NOMO-1 (cell line): ENCODE measurements at regions not wholly inside any gene's neighbourhood (a gene's known extent, or its start where the extent isn't known, plus 50 kb on each side); places are given as distances from the start of the nearest gene placed in this dataset.

ENCODE experiments used
- DNase-seq, 2 experiments: peaks; one replicate each; lab custom pipeline; 2025; ENCODE audit not compliant: unreplicated experiment in 2 of 2; lab: John Stamatoyannopoulos, UW

- no peak for DNase-seq
Measured at GRCh38 chr3:154590675-154591384, 160.8 kb upstream of the GPR149 start.

- no peak for DNase-seq
Measured at GRCh38 chr3:154588831-154589230, 158.8 kb upstream of the GPR149 start.

DNA sequence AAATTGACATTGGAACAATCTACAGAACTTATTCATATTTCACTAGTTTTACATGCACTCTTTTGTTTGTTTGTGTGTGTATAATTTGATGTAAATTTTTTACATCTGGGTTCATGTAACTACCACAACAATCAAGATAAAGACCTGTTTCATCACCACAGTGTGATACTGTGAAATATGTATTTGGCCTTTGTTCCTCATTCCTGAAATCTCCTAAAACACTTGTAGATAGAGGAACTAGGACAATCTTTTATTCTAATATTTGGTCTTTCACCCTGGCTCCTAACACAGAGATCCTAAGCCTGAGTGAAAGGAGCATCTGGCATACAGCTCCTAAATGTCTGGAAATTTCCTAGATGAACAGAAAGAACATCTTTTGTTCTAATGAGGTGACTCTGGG is 155.0 kb upstream of the GPR149 start:
- peak; percentile 19 to 56 for DNase-seq

GRCh38 chr3:154584041-154584440 is 154.1 kb upstream of the GPR149 start:
- no peak for DNase-seq

- DNase-seq, result no peak
Measured at GRCh38 chr3:154583086-154583634, 153.2 kb upstream of the GPR149 start.

GRCh38 chr3:154582501-154582900 is 152.5 kb upstream of the GPR149 start:
- no peak for DNase-seq

- DNase-seq, result no peak
Measured at GRCh38 chr3:154571553-154572226, 141.7 kb upstream of the GPR149 start.

DNA sequence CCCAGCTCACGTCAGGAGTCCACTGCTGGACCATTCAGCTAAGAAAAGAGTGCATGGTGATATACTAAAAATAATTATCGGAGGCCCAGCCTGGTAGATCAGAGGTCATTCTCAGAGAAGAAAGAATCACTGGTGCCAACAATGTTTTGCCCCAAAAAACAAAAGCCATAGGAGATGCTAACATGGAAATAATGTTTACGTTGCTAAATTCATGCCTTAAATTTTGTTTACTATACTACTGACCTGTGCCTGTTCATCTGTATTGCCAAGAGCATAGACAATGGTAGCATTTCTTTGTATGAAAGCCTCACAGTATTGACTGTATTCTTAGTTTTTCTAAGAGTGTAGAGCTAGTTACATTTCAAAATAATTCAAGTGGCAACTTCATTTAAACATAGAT is 138.1 kb upstream of the GPR149 start:
- no peak for DNase-seq

DNA sequence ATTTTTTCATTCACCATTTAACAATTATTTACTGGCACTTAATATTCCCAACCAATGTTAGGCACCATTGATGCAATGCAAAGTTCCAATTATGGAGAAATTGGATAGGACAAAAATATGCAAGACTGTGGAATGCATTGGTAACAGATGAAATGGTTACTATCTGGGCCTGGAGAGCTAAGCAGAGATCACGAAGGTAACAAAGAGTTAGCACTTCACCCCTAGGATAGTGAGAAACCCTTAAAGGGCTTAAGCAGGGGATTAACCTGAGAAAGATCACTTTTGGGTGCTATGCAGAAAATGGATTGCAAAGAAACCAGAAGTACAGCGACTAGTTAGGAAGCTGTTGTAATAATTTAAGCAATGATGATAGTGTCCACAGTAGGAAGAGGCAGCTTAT is 129.6 kb upstream of the GPR149 start:
- DNase-seq, result no peak

DNA sequence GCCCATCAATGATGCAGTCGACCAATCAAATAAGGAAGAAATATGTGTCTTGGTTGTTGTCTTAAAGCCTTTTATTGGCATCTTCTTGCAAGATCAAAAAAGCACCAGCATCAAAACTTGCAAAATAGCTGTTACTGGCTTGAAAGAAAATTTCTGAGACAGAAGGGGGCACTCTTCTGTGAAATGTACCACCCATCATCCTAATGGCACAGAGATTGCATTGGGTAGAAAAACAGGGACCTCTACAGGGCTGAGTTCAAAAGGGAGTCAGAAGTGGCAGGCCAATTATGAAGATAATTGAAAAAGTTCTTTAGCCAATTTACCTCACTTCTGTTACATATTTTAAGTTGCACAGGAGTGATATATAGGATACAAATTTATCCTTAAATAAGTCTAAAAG is 122.3 kb upstream of the GPR149 start:
- no peak for DNase-seq

DNA sequence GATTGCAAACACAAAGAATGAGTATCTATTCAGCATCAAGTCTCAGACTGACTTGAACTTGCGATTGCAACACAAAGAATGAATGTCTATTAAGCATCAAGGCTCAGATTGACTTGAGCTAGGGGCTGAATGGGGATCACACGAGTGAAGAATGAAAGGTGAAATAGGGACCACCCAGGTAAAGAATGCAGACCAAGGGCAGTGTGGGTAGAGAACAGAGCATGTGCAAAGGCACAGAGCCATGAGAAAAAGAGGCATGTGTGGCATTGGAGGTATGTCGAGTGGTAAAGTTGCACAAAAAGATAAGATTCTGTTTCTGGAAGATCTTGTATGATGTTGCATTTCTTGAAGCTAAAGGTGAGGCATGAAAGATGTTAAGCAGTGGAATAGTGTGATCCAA is 119.4 kb upstream of the GPR149 start:
- no peak for DNase-seq

GRCh38 chr3:154548341-154548740 is 118.4 kb upstream of the GPR149 start:
- DNase-seq, result no peak

DNA sequence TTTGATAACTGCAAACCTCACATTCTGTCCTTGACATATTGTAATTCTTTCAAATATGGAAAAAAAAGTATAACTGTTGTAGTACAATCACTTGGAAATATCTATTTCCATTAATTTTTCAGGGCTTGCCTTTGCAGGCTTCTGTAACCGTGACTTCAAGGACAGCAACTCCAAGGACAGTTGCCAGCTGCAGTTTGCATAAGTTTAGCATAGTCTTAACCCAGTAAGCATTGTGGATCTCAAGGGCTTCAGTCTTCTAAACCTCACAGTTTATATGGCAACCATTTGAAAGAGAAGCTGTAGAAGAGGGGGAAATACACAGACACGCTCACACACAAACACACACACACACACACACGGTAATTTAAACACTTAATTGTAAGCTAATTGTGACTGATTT is 112.8 kb upstream of the GPR149 start:
- DNase-seq, result no peak

DNA sequence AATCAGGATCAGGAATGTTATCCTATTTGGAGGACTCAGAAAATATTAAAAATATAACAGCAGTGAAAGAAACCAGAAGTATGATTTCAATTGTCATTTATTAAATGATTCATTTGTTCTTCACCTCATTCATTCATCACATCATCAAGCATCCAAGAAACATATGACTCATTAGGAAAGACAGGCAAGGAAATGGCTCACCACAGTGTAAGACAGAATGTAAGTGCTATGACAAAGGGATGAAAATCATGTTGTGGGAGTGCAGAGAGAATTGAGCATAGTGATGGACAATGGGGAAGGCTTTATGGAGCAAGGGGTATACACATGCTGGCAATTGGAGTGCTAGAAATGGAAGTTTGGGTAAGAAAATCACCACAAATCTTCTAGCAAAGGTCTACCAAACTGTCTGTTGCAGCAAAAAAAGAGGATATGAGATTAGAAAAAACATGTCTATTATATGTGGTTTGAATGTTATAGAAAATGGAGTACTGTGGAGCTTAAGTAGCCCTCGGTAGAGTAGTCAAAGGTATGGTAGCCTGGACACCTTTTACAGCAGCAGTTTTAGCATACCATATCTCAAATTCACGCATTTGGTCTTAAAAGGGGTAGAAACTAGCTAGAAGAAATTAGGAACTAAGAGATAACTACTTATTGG is 111.1 kb upstream of the GPR149 start:
- DNase-seq, result no peak

DNA sequence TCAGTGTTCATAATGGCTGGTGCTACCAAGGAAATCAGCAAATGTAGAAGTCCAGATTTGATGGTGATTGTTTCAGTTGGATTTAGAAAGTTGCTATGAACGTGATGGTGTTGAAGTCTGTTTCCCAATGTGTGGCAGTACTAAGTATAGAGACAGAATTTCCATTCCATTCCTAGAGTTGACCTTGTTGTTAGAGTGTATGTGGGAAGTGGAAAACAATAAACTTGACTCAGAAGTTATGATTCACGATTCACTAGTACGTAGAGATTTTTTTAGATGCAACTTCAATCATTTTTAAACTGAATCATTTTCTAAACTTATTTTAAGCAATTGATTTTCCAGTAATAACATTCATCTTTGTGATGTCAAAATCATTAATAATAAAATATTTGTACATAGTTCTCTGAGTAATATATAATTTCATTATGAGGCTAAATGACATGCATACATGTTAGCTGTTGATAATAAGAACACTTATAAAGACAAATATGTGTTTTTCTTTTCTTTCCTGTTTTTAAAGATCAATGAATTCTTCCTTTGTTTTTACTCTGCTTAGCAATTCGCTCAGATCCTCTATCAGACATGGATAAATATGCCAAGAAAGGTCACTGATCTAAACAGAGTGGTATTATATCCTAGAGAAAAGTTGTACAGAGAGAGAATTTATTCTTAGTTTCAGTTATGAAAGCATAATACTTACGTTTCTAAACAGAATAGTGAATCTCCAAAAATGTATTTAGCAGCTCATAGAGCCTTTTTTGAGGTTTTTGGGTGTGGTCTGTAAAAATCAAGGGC is 108.8 kb upstream of the GPR149 start:
- DNase-seq, result no peak

- no peak for DNase-seq
Measured at GRCh38 chr3:154536751-154537150, 106.8 kb upstream of the GPR149 start.

DNA sequence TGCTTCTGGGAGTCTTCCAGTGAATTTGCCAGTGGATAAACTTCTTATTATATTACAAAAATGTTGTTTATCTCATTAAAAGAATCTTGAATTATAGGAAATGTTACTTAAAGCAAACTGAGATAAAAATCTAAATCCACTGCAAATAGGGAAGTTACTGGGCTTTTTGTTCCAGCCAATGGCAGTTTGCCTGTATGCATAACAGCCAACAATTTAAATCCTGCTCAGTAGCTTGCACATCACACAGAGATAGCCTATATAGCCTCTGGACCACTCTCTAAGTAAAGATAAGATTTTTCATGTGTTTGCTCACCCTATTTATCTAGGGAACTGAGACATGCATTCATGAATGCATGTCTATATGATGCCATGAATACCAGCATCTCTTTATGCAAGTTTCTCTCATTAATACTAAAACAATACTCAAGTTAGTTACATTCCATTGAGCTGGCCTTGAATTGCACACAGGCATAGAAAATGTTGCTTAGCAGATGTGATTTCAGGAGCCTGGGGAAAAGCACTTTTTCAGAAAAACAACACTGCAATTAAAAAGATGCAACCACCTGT is 92.1 kb upstream of the GPR149 start:
- no peak for DNase-seq

- no peak for DNase-seq
Measured at GRCh38 chr3:154517404-154517803, 87.4 kb upstream of the GPR149 start.

GRCh38 chr3:154515921-154516320 is 85.9 kb upstream of the GPR149 start:
- DNase-seq, result no peak

- DNase-seq, result no peak
Measured at GRCh38 chr3:154510780-154511179, 80.8 kb upstream of the GPR149 start.

GRCh38 chr3:154507727-154508126 is 77.7 kb upstream of the GPR149 start:
- no peak for DNase-seq
